ENCODE measurements at regions not wholly inside any gene's neighbourhood (a gene's known extent, or its start where the extent isn't known, plus 50 kb on each side); places are given as distances from the start of the nearest gene placed in this dataset.

- no peak for DNase-seq (ENCODE audit: low read depth in 2 of 3, low spot score in 2 of 3)
These were observed 84.4 kb upstream of the KCNMB2 start for GRCh38 chr3:178451799-178452198.

DNA sequence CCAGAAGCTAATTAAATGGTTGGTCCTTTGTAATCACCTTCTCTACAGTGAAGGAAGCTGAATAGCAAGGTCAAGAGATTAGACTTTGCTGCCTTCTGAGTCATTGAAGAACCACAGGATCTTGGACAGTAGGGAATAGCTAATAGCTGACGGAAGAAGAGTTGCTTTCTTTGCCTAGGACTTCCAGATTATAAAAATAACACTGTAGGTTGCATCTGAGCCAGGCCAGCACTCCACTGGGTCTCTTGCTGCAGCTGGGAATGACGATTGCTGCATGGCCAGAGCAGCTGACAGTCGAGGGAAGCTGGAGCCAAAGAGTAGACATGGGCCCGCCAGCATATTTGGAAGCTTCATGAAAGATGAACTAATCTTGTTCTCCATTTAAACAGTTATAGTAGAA lies 81.5 kb upstream of the KCNMB2 start:
- no peak for DNase-seq (ENCODE audit: low read depth in 2 of 3, low spot score in 2 of 3)

GRCh38 chr3:178455226-178455625 lies 81.0 kb upstream of the KCNMB2 start:
- no peak for DNase-seq (ENCODE audit: low read depth in 2 of 3, low spot score in 2 of 3)

DNA sequence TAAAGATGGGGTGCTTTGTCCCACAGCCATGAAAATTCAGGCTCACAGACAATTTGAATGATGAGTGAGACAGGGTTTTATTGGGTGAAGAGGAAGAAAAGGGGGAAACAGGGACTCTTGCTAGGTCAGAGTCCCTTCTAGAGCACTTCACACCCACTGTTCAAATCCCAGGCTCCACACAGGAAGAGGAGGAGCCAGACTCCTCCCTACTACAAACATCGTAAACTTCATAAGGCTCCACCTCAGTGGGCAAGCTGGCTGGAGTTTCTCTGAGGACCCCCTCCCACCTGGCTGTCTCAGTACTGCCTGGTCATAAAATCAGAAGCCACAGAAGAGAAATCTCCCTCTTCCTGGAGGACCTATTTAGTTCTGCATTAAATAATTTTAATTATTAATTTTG lies 80.3 kb upstream of the KCNMB2 start:
- no peak for DNase-seq (ENCODE audit: low read depth in 2 of 3, low spot score in 2 of 3)

DNA sequence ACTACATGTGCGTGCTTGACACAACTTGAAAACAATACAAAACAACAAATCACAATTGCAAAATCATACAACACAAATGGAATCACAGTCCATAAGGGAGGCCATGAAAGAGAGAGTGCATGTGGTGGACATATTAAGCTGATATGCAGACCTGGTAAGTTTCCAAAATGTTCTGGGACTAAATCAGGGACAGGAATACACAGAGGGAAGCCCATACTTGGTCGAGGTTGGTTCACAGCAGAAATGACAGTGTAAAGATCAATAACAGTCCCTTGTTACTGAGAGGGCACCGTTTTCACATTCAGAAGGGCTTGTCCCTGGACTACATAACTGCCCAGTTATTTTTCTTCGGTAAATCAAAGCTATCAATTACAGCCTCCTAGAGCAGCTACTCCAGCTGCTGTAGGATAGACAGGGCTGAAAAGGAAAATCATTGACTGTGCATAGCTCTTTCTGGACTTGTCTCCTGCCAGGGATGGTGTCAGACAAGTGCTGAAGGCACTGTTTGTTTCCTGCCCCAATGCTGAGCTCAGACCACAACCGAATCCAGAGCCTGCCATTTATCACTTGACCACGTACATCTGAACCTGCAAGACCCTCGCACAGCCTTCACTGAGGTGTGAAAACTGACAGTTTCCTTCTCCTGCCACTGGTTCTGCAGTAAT lies 79.5 kb upstream of the KCNMB2 start:
- DNase-seq (ENCODE audit: low read depth in 2 of 3, low spot score in 2 of 3): no peak

DNA sequence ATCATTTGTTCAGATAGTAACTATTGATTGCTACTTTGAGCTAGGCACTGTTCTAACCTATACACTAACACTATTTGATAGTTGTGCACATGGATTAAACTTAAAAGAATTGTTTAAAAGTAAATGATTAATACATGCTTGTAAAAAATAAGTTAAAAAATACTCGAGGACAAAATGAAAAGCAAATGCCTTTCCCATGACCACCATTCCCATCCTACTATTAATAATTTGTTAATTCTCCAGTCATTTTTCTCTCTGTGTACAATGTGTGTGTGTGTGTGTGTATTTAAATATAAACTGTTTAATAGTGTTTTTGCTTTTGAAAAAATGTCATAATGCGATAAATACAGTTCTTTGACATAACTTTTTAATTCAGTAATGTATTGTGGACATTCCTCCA lies 78.7 kb upstream of the KCNMB2 start:
- no peak for DNase-seq (ENCODE audit: low read depth in 2 of 3, low spot score in 2 of 3)

GRCh38 chr3:178458313-178459037 lies 77.8 kb upstream of the KCNMB2 start:
- no peak for DNase-seq (ENCODE audit: low read depth in 2 of 3, low spot score in 2 of 3)

GRCh38 chr3:178459038-178459410 lies 77.2 kb upstream of the KCNMB2 start:
- DNase-seq (ENCODE audit: low read depth in 2 of 3, low spot score in 2 of 3): no peak

DNA sequence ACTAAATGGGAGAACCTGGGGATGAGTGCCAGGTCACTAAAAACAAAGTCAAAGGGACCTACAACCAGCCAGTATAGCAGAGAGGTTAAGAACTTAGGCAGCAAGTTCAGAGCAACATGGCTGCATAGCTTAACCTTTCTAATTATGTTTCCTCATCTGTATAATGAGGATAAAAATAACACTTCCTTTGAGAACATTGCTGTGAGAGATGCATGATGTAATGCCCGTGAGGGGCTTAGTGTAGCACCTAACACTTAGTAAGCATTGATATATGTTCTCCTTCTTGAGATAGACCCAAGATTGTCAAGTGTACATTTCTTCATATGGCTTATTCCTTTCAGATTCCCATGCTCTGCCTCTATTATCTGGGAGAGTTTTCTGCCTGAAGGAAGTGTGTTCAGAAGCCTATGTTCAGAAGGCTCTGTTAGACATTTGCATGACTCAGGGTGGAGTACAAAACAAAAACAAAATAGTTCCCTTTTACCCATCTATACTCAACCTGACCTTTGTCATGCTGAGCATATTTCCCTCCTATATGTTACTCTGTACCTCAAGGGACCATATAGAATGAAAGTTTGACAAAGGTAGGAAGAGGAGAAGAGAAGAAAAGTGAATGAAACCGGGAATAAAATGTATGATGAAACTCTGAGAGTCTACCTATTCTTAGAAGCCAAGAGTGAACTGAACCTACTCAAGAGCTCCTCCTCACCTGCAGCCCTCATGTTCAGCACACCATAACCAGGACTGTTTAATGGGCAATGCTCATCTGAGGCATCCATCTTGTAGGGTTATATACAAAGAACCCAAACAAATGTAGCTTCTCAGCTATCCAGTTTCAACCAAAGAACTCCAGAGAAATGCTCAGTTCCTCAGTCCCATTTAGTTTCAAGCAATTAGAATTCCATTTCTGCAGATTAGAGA lies 70.7 kb upstream of the KCNMB2 start:
- no peak for DNase-seq (ENCODE audit: low read depth in 2 of 3, low spot score in 2 of 3)

DNA sequence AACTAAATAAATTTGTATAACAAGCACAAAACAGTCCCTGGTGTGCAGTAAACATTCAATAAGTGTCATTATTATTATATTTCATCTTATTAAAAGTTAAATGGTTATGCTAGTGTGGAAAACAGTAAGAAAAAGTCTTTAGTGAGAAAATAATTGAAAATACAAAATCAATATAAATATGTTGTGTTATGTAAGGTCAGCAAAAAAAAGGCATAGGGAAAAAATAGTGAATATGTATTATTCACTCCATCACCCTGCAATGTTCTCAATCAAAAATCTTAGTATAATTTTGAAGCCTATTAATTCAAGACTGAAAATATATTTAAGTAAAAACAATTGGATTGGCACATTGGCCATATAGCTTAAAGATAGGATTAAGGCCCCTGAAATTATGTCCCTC lies 63.3 kb upstream of the KCNMB2 start:
- DNase-seq (ENCODE audit: low read depth in 2 of 3, low spot score in 2 of 3): no peak

DNA sequence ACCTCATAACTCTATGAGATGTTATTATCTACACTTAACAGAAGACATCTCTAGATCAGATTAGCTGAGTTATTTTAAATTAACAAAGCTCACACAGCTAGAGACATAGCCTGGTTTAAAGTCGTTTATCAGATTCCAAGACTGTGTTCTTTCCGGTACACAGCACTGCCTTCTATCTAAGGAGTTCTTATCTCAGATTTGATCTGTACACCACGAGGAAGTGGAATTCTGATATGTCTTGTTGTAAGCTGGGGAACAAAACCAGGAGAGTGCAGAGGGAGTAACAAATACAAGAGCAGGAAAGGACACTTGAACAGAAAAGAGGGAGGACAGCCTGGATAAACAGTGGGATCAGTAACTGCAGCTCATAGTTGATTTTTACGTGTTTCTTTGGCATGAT lies 61.7 kb upstream of the KCNMB2 start:
- DNase-seq (ENCODE audit: low read depth in 2 of 3, low spot score in 2 of 3): no peak

GRCh38 chr3:178475062-178475461 lies 61.2 kb upstream of the KCNMB2 start:
- DNase-seq (ENCODE audit: low read depth in 2 of 3, low spot score in 2 of 3): no peak

DNA sequence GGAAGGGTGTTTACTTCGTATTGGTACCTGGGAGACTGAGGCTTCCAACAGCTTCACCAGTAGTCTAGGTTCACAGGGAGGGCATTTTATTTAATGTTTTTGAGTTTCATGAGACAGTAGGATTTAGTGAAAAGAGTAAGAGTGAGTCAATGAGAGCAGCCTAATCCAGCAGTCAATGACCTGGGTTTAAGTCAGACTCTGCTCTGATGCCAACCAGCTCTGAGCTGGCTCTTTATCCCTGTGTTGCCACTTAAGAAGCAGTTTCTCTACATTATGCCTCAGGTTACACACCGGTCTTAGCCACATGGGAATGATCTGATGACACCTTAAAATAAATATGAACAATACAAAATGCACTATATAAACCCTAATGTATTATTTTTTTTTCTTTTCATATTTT lies 59.4 kb upstream of the KCNMB2 start:
- DNase-seq (ENCODE audit: low read depth in 2 of 3, low spot score in 2 of 3): no peak

GRCh38 chr3:178479446-178479845 lies 56.8 kb upstream of the KCNMB2 start:
- DNase-seq (ENCODE audit: low read depth in 2 of 3, low spot score in 2 of 3): no peak

- DNase-seq (ENCODE audit: low read depth in 2 of 3, low spot score in 2 of 3): no peak
These were observed 56.4 kb upstream of the KCNMB2 start for GRCh38 chr3:178479860-178480259.

DNA sequence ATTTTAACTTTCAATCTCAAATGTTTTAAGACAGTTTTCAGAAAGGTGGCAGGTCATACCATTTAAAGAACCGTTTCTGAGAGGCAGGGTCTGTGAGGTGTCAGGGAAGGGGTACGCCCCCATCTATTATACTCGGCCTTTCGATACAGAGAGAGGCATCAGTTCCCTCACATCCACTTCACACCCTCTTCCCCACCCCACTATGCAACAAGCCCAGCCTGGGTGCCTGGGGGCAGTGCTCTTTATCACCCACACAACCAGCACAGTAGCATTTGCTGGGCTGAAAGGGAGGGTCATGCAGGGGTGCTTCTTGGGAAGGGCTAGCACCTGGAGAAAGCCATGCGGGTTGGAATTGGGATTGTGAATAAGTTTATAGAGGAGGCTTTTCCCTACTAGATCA lies 56.0 kb upstream of the KCNMB2 start:
- DNase-seq (ENCODE audit: low read depth in 2 of 3, low spot score in 2 of 3): no peak

- DNase-seq (ENCODE audit: low read depth in 2 of 3, low spot score in 2 of 3): no peak
These were observed 55.4 kb upstream of the KCNMB2 start for GRCh38 chr3:178480795-178481194.

DNA sequence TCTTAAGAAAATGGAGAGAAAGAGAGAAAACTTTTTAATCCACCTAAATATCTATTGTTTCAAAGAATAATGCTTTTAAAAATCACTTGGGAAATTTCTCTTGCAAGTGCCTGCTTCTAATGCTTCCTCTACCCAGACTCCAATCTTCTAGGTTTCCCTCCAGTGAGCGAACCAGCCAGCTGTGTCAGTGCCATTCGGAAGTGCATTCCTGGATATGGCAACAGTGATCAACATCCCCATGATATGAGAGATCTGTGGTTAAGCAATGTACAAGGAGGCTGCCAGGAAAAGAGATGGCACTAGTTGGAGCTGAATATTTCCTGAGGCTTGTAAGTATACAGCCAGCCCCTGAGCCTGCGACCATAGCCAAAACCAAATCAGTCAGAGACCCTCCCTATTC lies 53.3 kb upstream of the KCNMB2 start:
- no peak for DNase-seq (ENCODE audit: low read depth in 2 of 3, low spot score in 2 of 3)

GRCh38 chr3:178483704-178484103 lies 52.5 kb upstream of the KCNMB2 start:
- no peak for DNase-seq (ENCODE audit: low read depth in 2 of 3, low spot score in 2 of 3)

- DNase-seq (ENCODE audit: low read depth in 2 of 3, low spot score in 2 of 3): no peak
These were observed 50.5 kb upstream of the KCNMB2 start for GRCh38 chr3:178485756-178486155.

All from activated CD8-positive, alpha-beta memory T cell treated with anti-CD3 and anti-CD28 coated beads for 48 hours (primary cell).